ENCODE measurements at regions not wholly inside any gene's neighbourhood (a gene's known extent, or its start where the extent isn't known, plus 50 kb on each side); places are given as distances from the start of the nearest gene placed in this dataset.

DNA sequence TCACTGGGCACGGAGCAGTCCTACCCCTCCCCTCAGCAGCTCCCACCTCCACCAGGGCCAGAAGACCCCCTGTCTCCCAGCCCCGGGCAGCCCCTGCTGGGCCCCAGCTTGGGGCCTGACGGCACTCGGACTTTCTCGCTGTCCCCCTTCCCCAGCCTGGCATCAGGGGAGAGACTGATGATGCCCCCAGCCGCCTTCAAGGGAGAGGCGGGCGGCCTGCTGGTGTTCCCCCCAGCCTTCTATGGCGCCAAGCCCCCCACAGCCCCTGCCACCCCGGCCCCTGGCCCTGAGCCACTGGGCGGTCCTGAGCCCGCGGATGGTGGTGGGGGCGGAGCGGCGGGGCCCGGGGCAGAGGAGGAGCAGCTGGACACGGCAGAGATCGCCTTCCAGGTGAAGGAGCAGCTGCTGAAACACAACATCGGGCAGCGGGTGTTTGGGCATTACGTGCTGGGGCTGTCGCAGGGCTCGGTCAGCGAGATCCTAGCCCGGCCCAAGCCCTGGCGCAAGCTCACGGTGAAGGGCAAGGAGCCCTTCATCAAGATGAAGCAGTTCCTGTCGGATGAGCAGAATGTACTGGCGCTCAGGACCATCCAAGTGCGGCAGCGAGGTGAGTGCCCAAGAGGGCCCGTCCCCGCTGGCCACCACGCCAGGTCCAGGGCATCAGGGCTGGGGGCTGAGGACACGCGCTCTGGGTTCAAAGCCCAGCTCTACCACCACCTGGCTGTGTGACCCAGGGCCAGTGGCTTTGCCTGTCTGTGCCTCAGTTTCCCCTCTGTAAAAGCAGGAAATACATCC lies 58.6 kb downstream of the PHETA1 start:
- DNase-seq, result no peak

GRCh38 chr12:111309584-111309983 lies 59.3 kb downstream of the PHETA1 start:
- peak; percentile 42 to 45 for DNase-seq

DNA sequence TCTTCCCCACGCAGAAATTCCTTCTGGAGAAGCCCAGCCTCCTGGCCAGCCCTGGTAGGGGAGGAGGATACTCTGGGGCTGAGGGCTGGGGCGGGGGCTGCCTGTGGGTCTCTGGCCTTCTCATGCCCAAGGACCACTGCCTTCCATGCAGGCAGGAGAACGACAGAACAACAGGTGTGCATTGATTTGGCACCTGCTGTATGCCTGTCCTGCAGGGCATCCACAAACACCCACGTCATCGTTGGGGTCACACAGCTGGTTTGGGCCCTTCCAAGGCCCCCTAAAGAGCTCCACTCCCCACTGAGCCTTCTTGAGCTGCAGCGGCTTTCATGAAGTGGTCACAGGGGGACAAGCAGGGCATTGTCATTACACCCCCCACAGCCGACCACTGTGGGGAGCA lies 60.4 kb downstream of the PHETA1 start:
- DNase-seq, result no peak

DNA sequence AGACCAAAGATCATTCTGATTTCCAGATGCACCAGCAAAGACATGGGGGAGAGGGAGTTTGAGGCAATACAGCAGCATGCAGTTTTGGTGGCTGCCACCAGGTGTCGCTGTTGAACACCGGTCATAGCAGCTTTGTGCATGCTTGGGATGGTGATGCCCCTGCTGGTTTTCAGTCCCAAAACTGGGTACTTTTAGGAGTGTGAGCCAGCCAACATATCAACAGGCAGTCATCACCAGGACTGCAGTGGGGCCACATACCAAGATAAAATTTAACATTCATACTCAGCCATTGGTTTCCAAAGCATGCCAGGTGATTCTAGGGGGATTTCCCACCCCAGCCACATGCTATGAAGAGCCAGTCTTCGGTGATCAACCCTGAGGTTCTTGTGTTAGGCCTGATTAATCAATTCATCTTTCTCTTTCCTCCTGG lies 64.2 kb downstream of the PHETA1 start:
- peak; percentile 16 to 30 for DNase-seq

DNA sequence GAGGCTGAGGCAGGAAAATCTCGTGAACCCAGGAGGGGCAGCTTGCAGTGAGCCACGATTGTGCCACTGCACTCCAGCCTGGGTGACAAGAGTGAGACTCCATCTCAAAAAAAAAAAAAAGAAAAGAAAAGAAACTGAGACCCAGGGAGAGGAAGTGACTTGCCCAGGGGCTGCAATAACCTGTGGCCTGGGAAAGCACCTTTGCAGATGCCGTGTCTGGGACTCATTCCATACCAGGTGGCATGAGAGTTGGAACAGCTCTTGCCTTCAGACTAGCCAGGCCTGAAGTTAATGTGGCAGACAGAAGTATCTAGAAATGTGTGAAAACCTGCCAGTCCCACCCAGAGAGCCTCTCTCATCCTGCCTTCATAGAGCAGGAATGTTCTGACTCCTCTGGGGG lies 65.4 kb downstream of the PHETA1 start:
- DNase-seq, result no peak

DNA sequence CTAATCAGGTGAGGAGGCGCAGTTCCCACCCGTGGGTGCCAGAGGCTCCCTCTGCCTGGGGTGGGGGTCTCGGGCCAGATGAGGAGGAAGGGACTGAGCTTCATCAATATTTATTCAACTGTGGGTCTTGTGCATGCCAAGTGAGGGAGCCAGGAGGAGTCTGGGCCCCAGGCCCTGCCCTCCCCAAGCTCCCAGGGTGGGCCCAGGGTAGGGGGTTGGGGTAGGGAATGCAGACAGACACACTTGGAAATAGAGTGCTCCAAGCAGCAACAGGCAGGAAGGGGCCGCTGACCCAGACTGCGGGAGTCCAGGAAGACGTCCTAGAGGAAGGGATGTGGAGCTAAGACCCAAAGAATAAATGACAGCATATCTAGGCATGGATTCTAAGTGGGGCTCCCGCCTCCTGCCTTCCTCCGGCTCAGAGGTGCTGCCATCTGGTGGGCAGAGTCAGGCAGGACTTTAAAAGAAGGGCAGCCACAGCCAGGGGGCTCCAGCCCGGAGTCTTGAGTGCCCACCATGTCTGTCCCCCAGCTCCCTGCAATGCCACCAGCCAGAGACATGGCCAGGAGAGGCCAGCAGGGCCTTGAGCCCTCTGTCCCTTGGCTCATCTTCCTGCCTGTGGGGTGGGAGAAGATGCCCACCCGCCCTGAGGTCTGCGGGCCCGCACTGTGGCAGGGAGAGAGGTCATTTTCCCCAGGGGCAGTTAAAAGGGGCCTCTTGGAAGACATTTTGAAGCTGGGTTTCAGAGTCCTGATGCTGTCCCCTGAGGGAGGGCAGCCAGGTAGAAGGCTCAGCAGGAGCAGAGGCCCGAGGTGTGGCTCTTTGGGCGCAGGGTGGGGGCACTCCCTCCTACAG lies 70.1 kb downstream of the PHETA1 start:
- DNase-seq, result peak; percentile 69

DNA sequence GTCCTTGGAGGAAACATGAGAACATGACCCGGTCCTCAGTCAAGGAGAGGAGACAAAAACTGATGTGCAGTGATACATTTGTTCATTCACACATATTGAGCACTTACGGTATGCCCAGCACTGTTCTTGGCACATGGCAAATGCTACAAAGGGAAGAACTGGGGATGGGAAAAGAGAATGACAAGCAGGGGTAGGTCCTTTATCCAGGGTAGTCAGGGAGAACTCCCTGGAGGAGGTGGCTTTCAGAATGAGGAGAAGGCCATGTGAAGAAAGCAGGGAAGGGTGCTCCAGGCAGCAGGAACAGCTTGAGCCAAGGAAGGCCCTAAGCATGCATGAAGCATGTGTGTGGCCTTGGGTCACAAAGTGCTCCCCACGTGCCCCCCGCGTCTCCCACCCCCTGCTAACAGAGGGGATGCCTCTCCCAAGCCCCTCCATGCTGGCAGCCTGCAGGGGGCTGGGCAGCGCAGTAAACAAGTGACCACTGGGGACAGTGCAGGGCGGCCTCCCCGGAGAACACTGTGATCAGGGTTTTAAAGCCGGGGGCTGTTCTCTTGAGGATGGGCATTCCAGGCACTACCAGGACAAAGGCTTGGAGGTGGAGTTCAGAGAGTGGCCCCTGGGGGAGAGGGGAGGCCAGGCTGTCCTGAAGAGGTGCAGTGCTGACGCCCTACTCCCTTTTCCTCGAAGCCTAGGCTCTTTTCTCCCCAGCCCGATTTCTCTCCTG lies 71.0 kb downstream of the PHETA1 start:
- no peak for DNase-seq

- DNase-seq, result no peak
Observed at GRCh38 chr12:111296906-111297463, 71.9 kb downstream of the PHETA1 start.

- no peak for DNase-seq
Observed at GRCh38 chr12:111295176-111295575, 73.7 kb downstream of the PHETA1 start.

GRCh38 chr12:111293266-111294009 lies 75.5 kb downstream of the PHETA1 start:
- no peak for DNase-seq

- DNase-seq, result no peak
Observed at GRCh38 chr12:111291357-111291756, 77.5 kb downstream of the PHETA1 start.

GRCh38 chr12:111288771-111289170 lies 80.1 kb downstream of the PHETA1 start:
- DNase-seq, result no peak

- no peak for DNase-seq
Observed at GRCh38 chr12:111287125-111287900, 81.6 kb downstream of the PHETA1 start.

GRCh38 chr12:111285200-111285599 lies 83.7 kb downstream of the PHETA1 start:
- no peak for DNase-seq

DNA sequence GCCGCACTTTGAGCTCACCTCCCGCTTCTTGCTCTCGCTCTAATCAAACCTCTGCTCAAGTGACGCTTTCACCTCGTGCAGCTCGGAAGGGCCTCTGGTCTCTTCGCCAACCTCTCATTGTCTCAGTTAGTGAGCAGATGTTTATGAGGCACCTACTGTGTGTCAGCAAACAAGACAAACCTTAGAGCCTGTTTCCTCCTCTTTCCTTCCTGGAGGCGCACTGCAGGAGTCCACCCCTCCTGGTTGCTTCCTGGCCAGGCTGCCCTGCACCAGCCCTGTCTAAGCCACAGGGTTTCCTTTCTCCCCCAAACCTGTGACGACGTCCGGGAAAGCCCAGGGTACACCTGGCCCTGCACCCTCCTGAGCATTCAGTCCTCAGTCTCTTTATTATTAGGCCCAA lies 84.2 kb downstream of the PHETA1 start:
- DNase-seq, result no peak

DNA sequence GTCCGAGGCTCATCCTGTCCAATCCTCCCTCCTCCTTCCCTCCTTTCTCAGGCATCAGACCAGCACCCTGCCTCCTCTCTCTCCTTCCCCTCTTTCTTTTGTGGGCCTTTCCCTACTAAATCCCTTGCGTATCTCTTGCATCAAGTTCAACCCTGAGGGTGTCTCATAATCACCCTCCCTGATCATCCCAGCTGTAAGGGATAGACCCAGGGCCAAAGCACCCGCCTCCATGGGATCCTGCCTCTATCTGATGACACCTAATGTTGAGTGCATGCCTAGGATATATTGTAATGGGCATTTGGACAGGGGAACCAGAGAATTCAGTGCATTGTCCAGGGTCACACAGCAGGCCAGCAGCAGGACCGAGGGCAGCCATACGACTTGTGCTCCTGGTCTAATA lies 84.9 kb downstream of the PHETA1 start:
- no peak for DNase-seq

DNA sequence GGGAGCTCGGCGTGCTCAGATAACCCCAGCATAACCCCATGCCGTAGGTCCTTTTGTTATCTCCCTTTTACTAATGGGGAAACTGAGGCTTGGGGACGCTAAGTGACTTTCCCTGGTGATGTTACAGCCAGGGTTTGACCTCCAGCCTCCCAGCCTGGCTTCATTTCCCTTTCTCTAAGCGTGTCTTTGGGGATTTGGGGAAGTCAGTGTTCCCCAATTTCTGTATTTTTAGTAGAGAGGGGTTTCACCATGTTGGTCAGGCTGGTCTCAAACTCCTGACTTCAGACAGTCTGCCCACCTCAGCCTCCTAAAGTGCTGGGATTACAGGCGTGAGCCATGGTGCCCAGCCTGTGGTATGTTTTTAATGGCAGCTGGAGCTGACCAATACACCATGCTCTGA lies 85.4 kb downstream of the PHETA1 start:
- no peak for DNase-seq

DNA sequence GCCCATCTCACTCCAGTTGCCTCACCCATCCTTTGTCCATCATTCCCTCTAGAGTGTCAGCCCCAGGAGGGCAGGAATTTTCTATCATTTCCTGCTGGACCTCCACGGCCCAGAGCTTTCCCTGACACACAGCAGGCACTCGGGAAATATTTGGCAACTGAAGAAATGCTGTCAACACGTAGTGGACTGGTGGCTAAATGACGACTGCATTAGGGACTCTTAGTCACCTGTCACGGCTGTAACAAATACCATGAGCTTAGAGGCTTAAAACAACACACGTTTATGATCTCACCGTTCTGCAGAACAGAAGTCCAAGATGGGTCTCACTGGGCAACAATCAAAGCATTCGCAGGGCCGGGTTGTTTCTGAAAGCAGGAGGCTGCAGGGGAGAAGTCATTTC lies 91.3 kb downstream of the PHETA1 start:
- DNase-seq, result no peak

GRCh38 chr12:111276146-111276545 lies 92.7 kb downstream of the PHETA1 start:
- DNase-seq, result no peak

- DNase-seq, result no peak
Observed at GRCh38 chr12:111275308-111275707, 93.6 kb downstream of the PHETA1 start.

- DNase-seq, result peak; percentile 34 to 58
Observed at GRCh38 chr12:111274777-111275176, 94.1 kb downstream of the PHETA1 start.
